HepG2 (cell line): ENCODE measurements at regions not wholly inside any gene's neighbourhood (a gene's known extent, or its start where the extent isn't known, plus 50 kb on each side); places are given as distances from the start of the nearest gene placed in this dataset.

ENCODE experiments used
- ATAC-seq: fragments of 200-7000 bp; cut with Tn5 transposase; 3 replicates; pipeline ENCODE4 v1.9.1; 2020; ENCODE audit warnings: mild to moderate bottlenecking, moderate library complexity
- BruUV-seq: library from RNA; stranded (reverse); fragments of 400-500 nt; replicated peaks from 2 replicates; lab custom pipeline; 2021; lab: Mats Ljungman, UMichigan
- CTCF ChIA-PET: fragments of 300-600 bp; formaldehyde crosslinking; extraction: SDS; loops from one replicate; lab custom pipeline; 2021; ENCODE audit warnings: low total read pairs, inconsistent platforms, low intra/inter-chr PET ratio; lab: Yijun Ruan, JAX
- POLR2A ChIA-PET: fragments of 350-600 bp; sonication (Branson Sonifier 250); formaldehyde crosslinking; loops from one replicate; lab custom pipeline; 2020; ENCODE audit warnings: antibody characterized with exemption, inconsistent platforms; lab: Yijun Ruan, JAX
- DNase-seq: peaks from one replicate; pipeline ENCODE4 v3.0.0-alpha.2; 2015; ENCODE audit warnings: low spot score
- FAIRE-seq: peaks from 3 replicates; lab custom pipeline; 2011; peaks lifted over from hg19 to GRCh38; lab: Jason Lieb, UNC
- H2AFZ ChIP-seq: one replicate; pipeline ENCODE4 v1.6.1; 2011; ENCODE audit warnings: low read length, inconsistent platforms
- H3K27ac ChIP-seq: fragments of 300-600 bp; 3 replicates; pipeline ENCODE4 v1.8.0; 2011; ENCODE audit warnings: mixed run types, mild to moderate bottlenecking, mixed read lengths, low read length, inconsistent platforms; ENCODE audit not compliant: insufficient read depth; ENCODE audit errors: extremely low read length
- H3K27me3 ChIP-seq, 2 experiments: fragments of 200-600 bp in 1 of 2; 2 replicates in 1 of 2; 3 replicates in 1 of 2; pipeline versions ENCODE4 v1.6.0 to v1.8.0; 2011; ENCODE audit warnings: low read length in 2 of 2, mild to moderate bottlenecking in 2 of 2, moderate library complexity in 2 of 2, inconsistent platforms in 1 of 2; ENCODE audit not compliant: insufficient read depth in 2 of 2, control insufficient read depth in 1 of 2
- H3K36me3 ChIP-seq, 2 experiments: fragments of 200-600 bp in 1 of 2; replicated peaks in 1 of 2; 2 replicates in 1 of 2; 3 replicates in 1 of 2; pipeline versions ENCODE4 v1.5.1 to v1.8.0; 2011; ENCODE audit warnings: low read length in 2 of 2, inconsistent platforms in 1 of 2; ENCODE audit not compliant: insufficient read depth in 2 of 2, control insufficient read depth in 1 of 2
- H3K4me1 ChIP-seq: 2 replicates; pipeline ENCODE4 v1.5.1; 2012; ENCODE audit warnings: low read length, inconsistent platforms; ENCODE audit not compliant: insufficient read depth
- H3K4me2 ChIP-seq: 2 replicates; pipeline ENCODE4 v1.6.0; 2011; ENCODE audit warnings: low read depth, low read length, inconsistent platforms
- H3K4me3 ChIP-seq, 3 experiments: fragments of 200-600 bp in 1 of 3; sonication (generic), shearing (Covaris generic) in 1 of 3; replicated peaks in 1 of 3; 2 replicates each; pipeline ENCODE4 v1.5.1; 2011 to 2016; ENCODE audit warnings: low read length in 3 of 3, inconsistent platforms in 2 of 3, low read depth in 2 of 3, mild to moderate bottlenecking in 2 of 3, control low read depth in 1 of 3, mixed read lengths in 1 of 3; ENCODE audit not compliant: insufficient read depth in 1 of 3
- H3K79me2 ChIP-seq: one replicate; pipeline ENCODE4 v1.6.1; 2011; ENCODE audit warnings: low read length, inconsistent platforms; ENCODE audit not compliant: insufficient read depth
- H3K9ac ChIP-seq: 2 replicates; pipeline ENCODE4 v1.6.0; 2011; ENCODE audit warnings: mild to moderate bottlenecking, low read depth, low read length, inconsistent platforms; ENCODE audit not compliant: insufficient read depth
- H3K9me3 ChIP-seq: 2 replicates; pipeline ENCODE4 v1.5.1; 2012; ENCODE audit warnings: mild to moderate bottlenecking, low read length
- H4K20me1 ChIP-seq: 2 replicates; pipeline ENCODE4 v1.6.0; 2011; ENCODE audit warnings: inconsistent platforms, mild to moderate bottlenecking, low read length, moderate library complexity; ENCODE audit not compliant: insufficient read depth
- AGO2 ChIP-seq: fragments of 200-400 bp; formaldehyde crosslinking; optimal IDR thresholded peaks from 2 replicates; pipeline ENCODE3; 2017; ENCODE audit warnings: mild to moderate bottlenecking, low read depth, low read length, moderate library complexity
- DZIP1 ChIP-seq: sonication (generic); formaldehyde crosslinking; IDR thresholded peaks from 2 replicates; pipeline ENCODE4 v1.5.0; 2020; ENCODE audit warnings: mild to moderate bottlenecking, missing genetic modification reagents
- ELF3 ChIP-seq: IDR thresholded peaks from 2 replicates; pipeline ENCODE4 v1.6.1; 2016; ENCODE audit warnings: missing genetic modification reagents, missing compliant biosample characterization
- FOXP1 ChIP-seq, 2 experiments: fragments of 450-650 bp in 1 of 2; IDR thresholded peaks; 2 replicates each; pipeline ENCODE4 v1.6.1; 2017 to 2018; ENCODE audit warnings: antibody characterized with exemption in 1 of 2
- MLX ChIP-seq: IDR thresholded peaks from 2 replicates; pipeline ENCODE4 v1.6.1; 2016
- SATB2 ChIP-seq: sonication (generic); formaldehyde crosslinking; IDR thresholded peaks from 2 replicates; pipeline ENCODE4 v1.5.0; 2020; ENCODE audit warnings: missing genetic modification reagents
- SMC3 ChIP-seq: IDR thresholded peaks from 2 replicates; pipeline ENCODE4 v1.6.1; 2011; ENCODE audit warnings: low read length, improper control_type of control experiment
- UBTF ChIP-seq: sonication (generic); formaldehyde crosslinking; IDR thresholded peaks from 2 replicates; pipeline ENCODE4 v1.4.0; 2020; ENCODE audit warnings: mild to moderate bottlenecking, missing genetic modification reagents
- ZNF205 ChIP-seq: IDR thresholded peaks from 2 replicates; pipeline ENCODE4 v1.6.1; 2018; ENCODE audit warnings: missing biosample characterization, missing genetic modification reagents
- ZNF720 ChIP-seq: sonication (generic); formaldehyde crosslinking; IDR thresholded peaks from 2 replicates; pipeline ENCODE4 v1.4.0; 2020; ENCODE audit warnings: missing genetic modification reagents
- ZNF746 ChIP-seq: sonication (generic); formaldehyde crosslinking; IDR thresholded peaks from 2 replicates; pipeline ENCODE4 v1.8.0; 2022; ENCODE audit warnings: mild to moderate bottlenecking, missing genetic modification reagents
- ZNF749 ChIP-seq: sonication (generic); formaldehyde crosslinking; IDR thresholded peaks from 2 replicates; pipeline ENCODE4 v1.8.0; 2022; ENCODE audit warnings: mild to moderate bottlenecking, missing genetic modification reagents, moderate library complexity, borderline replicate concordance
- WGBS: methylation state at CpG from one replicate; pipeline ENCODE4 v1.1.6; 2017; ENCODE audit warnings: low lambda C conversion rate; 5-methylcytosine and 5-hydroxymethylcytosine counted together
- in situ Hi-C: cut with HindIII; loops from 2 replicates; pipeline ENCODE4 v1.10.0; 2017; ENCODE audit warnings: low pct_unique_long_range_greater_than_20kb; ENCODE audit not compliant: extremely low pct_ligation_motif_present
- intact Hi-C: fragments of 100-400 bp; cut with micrococcal nuclease; formaldehyde crosslinking; loops from one replicate; pipeline ENCODE4 v1.10.0; 2022; ENCODE audit not compliant: unreplicated experiment

GRCh38 chr2:201969241-201969937, 64.3 kb upstream of the FZD7 start:
- Histone ChIP-seq H3K9me3 (no peaks in the 10 kb centered on the region), H3K9ac (no peak overlapping the region), H2AFZ (no peak overlapping the region)
- ATAC-seq = no peak
- no peak for DNase-seq
- TF ChIP-seq SATB2 (CRISPR knock-in tag) = no peak
- TF ChIP-seq AGO2 = no peak
- no peak for TF ChIP-seq MLX (CRISPR knock-in tag)
- TF ChIP-seq ZNF720 (CRISPR knock-in tag) = no peak
- TF ChIP-seq UBTF (CRISPR knock-in tag) = no peak
- no peak for TF ChIP-seq DZIP1 (CRISPR knock-in tag)
- no peak for TF ChIP-seq ZNF746 (CRISPR knock-in tag)
- no peak for TF ChIP-seq FOXP1 (IDR thresholded peaks at IDR 0.05)
- no peak for TF ChIP-seq FOXP1 (CRISPR knock-in tag; IDR thresholded peaks at IDR 0.05)
- TF ChIP-seq SMC3 = no peak
- TF ChIP-seq ZNF205 (CRISPR knock-in tag) = no peak
- TF ChIP-seq ZNF749 (CRISPR knock-in tag) = no peak
- no peak for TF ChIP-seq ELF3 (CRISPR knock-in tag)
- TF ChIP-seq, all 625 proteins: peak for 0
- Histone ChIP-seq H3K36me3 (no peaks in the 10 kb centered on the region), H4K20me1 (no peaks in the 10 kb centered on the region), H3K79me2 (no peaks in the 10 kb centered on the region), H3K27me3 (peaks cover 0 to 28% of the 10 kb centered on the region in 2 experiments; a peak in 3 of 5 replicates), H3K4me3 (no peak overlapping the region), H3K4me1 (peaks cover 12% of the 10 kb centered on the region), H3K4me2 (no peak overlapping the region), H3K27ac (no peak overlapping the region)
- ChIA-PET POLR2A (no interaction called here), CTCF (no interaction called here)
- FAIRE-seq = no peak
- in situ Hi-C loops = no loop called here
- BruUV-seq = no TSS peak
- WGBS = 48% methylated on average over 14 of the region's 14 CpGs
- intact Hi-C loops = no loop called here
